ENCODE measurements at regions not wholly inside any gene's neighbourhood (a gene's known extent, or its start where the extent isn't known, plus 50 kb on each side); places are given as distances from the start of the nearest gene placed in this dataset.

DNA sequence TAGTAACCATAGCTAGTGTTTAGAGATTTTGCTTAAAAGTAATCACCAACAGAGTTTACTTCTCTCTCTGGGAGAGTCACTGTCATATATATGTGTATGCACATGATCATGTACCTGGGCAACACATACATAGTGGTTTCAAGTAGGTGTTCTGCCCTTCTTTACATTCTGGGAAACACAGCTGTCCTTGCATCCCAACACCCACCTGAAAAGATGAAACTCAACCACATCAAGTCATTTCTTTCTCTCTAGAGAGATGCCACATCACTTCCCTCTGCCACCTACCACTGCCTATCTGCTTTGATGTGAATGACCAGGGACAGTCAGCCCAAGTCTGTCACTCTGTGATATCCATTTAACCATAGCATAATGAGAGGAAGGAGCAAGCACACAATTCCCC, 155.8 kb upstream of the GADL1 start:
- no peak for DNase-seq (ENCODE audit: low read depth in 2 of 2)

GRCh38 chr3:31051226-31051625, 156.8 kb upstream of the GADL1 start:
- DNase-seq (ENCODE audit: low read depth in 2 of 2) = no peak

DNA sequence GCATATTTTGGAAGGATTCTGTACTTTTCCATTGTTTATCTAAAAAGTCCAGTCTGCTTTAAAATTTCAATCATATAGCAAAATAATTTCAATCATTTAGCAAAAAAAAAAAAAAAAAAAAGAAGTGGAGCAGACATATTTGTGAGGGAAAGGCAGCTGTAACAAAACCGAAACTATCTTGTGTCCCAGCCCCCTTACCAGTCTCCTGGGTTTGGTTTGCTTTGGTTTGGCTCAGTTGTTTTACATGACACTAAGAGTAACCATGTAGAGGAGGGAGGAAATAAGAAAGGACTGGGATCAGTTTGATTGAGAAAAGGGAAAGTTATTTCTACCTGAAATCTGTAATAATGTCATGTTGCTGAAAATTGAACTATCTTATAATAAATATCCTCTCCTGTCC, 158.8 kb upstream of the GADL1 start:
- DNase-seq (ENCODE audit: low read depth in 2 of 2) = no peak

GRCh38 chr3:31054032-31054431, 159.6 kb upstream of the GADL1 start:
- no peak for DNase-seq (ENCODE audit: low read depth in 2 of 2)

DNA sequence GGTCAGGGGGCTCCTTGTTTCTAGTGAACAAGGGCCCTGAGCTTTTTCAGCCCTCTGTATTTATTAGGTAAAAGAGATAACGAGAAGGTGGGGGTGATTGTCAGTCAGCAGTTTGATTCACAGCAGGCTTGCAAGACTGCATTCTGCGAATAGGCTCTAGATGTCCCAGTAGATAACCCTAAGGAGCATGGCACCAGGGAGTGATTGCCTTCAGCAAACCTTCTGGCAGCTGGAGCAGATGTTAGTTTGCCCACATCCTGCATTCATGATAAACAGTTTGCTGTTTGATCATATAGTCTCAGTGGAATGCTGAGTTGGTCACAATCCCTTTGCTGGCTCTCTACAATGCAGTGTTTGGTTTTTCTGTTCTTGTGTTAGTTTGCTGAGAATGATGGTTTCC, 161.3 kb upstream of the GADL1 start:
- DNase-seq (ENCODE audit: low read depth in 2 of 2) = no peak

- DNase-seq (ENCODE audit: low read depth in 2 of 2) = no peak
These were observed 163.4 kb upstream of the GADL1 start for GRCh38 chr3:31057891-31058290.

GRCh38 chr3:31064021-31064420, 169.6 kb upstream of the GADL1 start:
- no peak for DNase-seq (ENCODE audit: low read depth in 2 of 2)

DNA sequence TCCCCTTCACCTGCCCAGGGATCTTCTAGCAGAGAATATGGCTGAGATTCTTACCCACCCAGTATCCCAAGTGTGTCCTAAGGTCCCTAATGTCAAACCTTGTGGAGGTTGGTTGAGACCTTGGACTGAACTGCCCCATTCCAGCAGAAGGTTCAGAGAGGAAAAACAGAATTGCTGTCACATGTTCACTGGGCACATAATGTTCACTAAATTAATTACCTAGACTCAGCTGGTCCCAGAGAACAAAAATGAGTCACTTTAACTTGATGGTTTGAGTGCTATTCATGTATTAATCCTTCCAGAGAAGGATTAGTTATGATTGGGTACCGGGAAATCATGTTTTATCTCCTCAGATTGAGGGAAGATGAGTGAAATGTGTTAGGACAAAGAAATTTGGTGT, 171.3 kb upstream of the GADL1 start:
- DNase-seq (ENCODE audit: low read depth in 2 of 2) = no peak

GRCh38 chr3:31067004-31067403, 172.5 kb upstream of the GADL1 start:
- no peak for DNase-seq (ENCODE audit: low read depth in 2 of 2)

DNA sequence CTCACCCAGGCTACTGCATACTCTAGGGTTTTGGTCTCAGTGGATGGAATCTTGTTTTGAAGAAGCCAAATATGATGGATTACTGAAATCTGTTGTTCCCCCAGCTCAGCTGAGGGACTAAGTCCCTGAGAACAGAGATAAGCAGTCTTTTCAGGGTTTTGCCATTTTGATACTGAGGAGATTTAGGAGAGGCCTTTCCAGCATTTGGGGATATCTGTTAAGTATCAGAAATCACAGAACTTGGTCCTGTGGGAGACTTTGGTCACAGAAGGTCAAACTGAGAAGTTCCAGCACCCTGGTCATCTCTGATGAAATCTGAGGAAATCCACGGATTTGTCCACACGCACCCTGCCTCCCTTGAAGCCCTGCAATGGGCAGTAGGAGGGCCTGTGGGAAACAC, 181.0 kb upstream of the GADL1 start:
- no peak for DNase-seq (ENCODE audit: low read depth in 2 of 2)

DNA sequence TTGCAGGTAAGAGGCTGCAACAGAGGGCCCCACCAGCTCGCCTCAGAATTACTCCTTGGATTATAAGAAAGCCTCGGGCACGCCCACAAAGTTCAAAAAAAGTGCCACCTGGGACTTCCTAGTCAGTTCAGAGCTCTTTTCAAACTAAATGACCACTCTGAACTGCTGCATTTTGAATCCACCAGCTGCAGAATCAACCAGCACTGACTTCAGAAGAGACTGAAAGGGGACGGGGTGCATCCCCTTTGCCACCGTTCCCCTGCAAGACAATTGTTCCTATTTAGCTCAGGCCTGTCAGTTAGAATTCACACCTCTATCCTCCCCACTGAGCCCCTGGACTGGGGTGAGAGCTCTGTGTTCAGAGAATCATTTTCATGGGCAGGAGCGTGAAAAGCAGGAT, 181.4 kb upstream of the GADL1 start:
- DNase-seq (ENCODE audit: low read depth in 2 of 2) = no peak

GRCh38 chr3:31077021-31077601, 182.7 kb upstream of the GADL1 start:
- peak; percentile 20 to 37 for DNase-seq (ENCODE audit: low read depth in 2 of 2)

- DNase-seq (ENCODE audit: low read depth in 2 of 2) = no peak
These were observed 183.4 kb upstream of the GADL1 start for GRCh38 chr3:31077826-31078225.

DNA sequence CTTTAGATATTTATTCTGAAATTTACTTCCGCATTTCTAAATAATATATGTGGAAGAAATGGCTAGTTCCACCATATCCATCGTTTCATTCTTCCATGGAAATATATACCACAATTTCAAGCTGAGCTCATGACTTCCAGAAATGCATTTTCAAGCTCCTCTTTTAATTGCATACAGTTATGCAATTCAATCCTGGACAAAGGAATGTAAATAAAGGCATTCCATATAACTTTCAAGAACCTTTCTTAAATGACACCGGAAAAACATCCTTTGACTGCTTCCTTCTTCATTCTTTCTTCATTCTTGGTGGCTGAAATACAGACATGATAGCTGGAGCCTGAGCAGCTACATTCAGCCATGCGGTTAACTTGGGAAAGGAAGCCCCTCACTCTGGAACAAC, 185.2 kb upstream of the GADL1 start:
- no peak for DNase-seq (ENCODE audit: low read depth in 2 of 2)

DNA sequence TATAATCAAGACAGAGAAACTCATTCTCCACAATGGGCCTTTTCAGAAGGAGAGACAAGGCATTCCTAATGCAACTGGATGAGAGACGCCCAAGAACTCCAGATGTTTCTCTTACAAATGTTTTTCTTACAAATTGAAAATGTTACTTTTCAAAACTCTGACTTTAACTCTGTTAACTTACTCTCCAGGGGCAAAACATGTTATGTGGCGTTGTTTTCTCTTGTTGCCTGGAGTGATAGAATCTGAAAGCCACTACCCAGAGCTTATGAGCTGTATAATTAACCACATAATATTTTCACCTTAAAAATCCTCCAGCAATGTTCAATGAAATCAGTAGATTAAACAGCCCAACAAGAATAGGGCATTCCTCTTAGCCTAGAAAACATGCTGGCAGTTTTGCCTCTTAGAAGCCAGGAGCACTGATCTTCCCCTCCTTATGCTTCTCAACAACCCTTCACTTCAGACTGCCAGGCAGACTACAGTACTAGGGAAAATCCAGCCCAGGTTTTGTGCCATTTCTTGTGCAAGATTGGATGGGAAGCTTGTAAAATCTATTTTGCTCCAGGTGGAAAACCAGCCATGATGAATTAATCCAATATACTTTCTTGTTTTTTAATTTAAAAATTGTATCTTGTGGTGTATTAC, 186.7 kb upstream of the GADL1 start:
- DNase-seq (ENCODE audit: low read depth in 2 of 2) = no peak

- no peak for DNase-seq (ENCODE audit: low read depth in 2 of 2)
These were observed 191.7 kb upstream of the GADL1 start for GRCh38 chr3:31086148-31086547.

DNA sequence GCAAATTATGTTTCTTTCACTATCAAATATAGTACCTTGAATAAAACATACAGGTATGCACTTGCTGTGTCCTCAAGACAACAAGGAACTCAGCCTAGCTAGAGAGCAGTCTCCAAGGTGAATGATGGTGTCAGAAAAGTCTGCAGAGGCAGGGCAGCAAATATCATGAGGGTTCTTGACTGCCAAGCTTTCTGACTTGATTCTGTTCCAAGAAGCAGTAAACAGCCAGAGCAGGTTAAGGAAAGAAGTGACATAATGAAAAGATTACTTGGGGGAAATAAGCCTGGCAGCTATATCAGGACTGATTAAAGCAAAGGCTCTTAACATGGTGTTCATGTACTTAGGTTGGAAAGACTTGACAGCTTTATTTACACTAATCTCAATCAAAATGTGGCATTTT, 192.2 kb upstream of the GADL1 start:
- no peak for DNase-seq (ENCODE audit: low read depth in 2 of 2)

DNA sequence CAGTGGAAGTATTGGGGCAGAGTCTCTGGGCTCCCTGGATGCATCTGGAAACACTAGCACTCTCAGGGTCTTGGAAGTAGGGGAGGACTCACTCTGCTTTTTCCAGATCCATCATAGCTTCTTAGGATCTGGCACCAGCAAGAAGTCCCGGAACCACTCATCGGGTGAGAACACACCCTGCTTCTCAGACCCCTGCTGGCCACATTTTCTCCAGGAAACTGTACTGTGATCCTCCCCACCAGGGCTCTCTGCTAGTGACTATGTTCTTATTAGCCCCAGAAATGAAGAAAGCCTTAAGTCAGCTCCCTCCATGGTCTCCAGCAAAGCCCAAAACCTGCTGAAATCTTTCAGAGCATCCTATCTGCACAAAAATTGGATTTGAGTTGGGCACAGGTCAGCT, 197.3 kb upstream of the GADL1 start:
- no peak for DNase-seq (ENCODE audit: low read depth in 2 of 2)

GRCh38 chr3:31092748-31093589, 198.5 kb upstream of the GADL1 start:
- DNase-seq (ENCODE audit: low read depth in 2 of 2) = no peak

- DNase-seq (ENCODE audit: low read depth in 2 of 2) = no peak
These were observed 199.1 kb upstream of the GADL1 start for GRCh38 chr3:31093606-31094005.

DNA sequence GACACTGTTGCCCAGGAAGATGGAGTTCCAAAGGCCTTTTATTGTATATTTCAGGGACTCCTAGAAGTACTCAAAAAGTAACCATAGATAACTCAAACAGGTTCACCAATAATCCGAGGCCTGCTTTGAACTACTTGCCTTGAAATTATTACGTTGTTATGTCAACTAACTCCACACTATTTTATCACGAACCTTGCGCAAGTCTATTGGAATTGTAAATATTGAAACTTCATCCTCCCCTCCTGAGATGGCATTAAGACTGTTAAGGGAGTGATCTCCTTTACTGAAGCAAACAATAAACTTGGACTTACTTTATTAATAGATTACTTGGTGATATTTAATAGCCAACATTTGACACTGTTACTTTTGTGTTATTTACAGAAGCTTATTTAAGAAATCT, 199.6 kb upstream of the GADL1 start:
- DNase-seq (ENCODE audit: low read depth in 2 of 2) = no peak

DNA sequence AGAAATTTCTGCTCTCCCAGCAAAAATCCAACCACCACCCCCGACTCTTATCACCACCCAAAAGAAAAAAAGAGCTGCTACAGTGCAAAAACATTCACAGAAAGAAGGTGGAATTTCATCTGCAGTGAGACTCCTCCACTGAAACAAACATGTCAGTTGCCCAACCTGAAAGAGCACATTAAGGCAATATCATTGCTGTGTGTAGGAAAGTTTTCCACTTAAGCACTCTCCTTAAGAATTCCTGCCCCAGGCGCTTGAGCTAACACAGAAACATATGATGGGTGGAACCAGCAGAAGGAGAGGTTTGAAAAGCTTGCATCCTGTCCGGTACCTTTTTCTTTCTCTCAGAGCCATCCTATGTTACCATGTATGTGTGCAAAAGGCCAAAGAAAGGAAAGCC, 200.8 kb upstream of the GADL1 start:
- DNase-seq (ENCODE audit: low read depth in 2 of 2) = no peak
